ENCODE measurements at regions not wholly inside any gene's neighbourhood (a gene's known extent, or its start where the extent isn't known, plus 50 kb on each side); places are given as distances from the start of the nearest gene placed in this dataset.

- TF ChIP-seq SUZ12 (IDR thresholded peaks at IDR 0.05; ENCODE audit: extremely low read depth, insufficient read depth, insufficient read length) (no peak), ZNF274 (IDR thresholded peaks at IDR 0.05; ENCODE audit: low read depth, low read length) (no peak), YY1 (IDR thresholded peaks at IDR 0.05; ENCODE audit: insufficient read depth, insufficient read length) (no peak)
Measured at GRCh38 chr4:25489253-25489797, 112.3 kb downstream of the ANAPC4 start.
